Hematopoietic multipotent progenitor cell (in vitro differentiated cells): ENCODE measurements at regions not wholly inside any gene's neighbourhood (a gene's known extent, or its start where the extent isn't known, plus 50 kb on each side); places are given as distances from the start of the nearest gene placed in this dataset.

Experiments
- DNase-seq, 3 donors: peaks; one replicate each; pipeline ENCODE4 v3.0.0-alpha.2; 2011 to 2015; ENCODE audit warnings: low read depth in 2 of 3, low spot score in 2 of 3

- no peak for DNase-seq
Observed at GRCh38 chr1:65658122-65658521, 134.6 kb upstream of the PDE4B start.

- DNase-seq = no peak
Observed at GRCh38 chr1:65668368-65668767, 124.3 kb upstream of the PDE4B start.

DNA sequence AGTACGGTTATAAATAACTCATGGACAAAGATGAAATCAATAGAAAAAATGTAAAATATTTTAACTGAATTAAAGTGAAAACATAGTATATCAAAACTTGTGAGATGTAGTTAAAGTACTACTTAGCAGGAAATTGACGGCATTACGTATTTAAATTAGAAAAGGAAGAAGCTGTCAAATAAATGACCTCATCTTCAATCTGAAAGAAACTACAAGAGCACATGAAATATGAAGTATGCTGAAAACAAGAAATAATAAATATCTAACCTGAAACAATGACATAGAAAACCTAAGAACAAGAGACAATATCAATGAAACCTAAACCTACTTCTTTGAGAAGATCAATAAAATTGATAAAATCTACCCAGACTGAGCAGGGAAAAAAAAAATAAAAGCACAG is 122.2 kb upstream of the PDE4B start:
- DNase-seq = no peak

DNA sequence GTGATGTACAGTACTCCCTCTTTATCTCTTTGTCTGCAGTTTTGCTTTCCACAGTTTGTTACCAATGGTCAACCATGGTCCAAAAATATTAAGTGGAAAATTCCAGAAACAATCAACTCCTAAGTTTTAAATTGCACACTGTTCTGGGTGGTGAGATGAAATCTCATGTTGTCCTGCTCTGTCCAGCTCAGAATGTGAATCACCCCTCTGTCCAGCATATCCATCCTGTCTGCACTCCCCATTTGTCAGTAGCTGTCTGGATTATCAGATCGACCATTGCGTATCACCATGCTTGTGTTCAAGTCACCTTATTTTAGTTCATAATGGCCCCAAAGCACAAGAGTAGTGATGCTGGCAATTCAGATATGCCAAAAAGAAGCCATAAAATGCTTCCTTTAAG is 118.2 kb upstream of the PDE4B start:
- DNase-seq = no peak

DNA sequence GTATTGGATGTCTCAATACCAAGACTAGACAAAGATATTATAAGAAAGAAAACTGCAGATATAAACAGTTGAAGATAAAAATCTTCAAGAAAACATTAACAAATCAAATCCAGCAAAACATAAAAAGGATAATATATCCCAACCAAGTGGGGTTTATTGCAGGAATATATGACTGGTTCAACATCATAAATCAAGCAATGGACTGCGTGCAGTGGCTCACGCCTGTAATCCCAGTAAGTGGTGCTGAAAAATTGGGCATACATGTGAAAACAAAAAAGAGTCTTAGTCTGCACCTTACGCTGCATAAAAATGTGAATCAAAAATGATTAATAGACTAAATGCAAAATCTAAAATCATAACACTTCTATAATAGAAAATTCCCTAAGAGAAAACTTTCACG is 112.9 kb upstream of the PDE4B start:
- DNase-seq = no peak

GRCh38 chr1:65681096-65681495 is 111.6 kb upstream of the PDE4B start:
- DNase-seq = no peak

DNA sequence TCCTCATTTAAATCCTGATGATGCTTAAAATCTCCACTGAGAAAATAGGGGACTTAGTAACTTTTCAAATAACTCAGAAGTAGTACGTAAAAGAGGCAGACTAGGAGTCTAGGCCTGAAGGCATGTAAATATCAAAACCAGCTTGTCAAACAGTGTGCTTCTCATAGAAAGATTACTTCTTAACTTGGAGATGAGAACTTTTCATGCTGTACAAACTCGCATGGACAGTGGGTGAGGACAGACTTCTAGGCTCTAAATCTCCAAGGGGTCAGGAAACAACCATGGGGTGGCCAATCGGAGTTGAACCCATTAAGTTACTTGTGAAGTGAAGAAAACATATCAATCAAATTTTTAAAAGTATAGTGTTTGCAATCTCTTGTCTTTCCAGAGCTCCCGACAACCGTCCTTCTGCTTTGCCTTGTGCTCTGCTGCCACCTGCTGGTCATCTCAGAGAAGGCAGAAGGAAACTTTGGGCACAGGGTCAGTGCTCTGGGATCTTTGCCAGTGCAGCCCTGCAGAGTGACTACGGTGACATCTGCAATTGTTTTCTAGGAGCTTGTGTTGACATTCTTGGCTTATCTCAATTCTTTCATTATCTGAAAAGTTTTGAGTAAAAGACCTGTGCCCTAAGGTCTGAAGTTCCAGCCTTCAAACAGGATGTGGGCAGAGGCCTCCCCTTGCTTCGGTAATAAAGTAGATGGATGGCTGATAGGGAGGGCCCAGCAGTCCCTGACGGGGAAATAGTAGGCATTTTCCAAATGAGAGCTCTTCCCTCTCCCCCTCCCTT is 105.1 kb upstream of the PDE4B start:
- peak; percentile 44 to 83 (median 77) for DNase-seq

DNA sequence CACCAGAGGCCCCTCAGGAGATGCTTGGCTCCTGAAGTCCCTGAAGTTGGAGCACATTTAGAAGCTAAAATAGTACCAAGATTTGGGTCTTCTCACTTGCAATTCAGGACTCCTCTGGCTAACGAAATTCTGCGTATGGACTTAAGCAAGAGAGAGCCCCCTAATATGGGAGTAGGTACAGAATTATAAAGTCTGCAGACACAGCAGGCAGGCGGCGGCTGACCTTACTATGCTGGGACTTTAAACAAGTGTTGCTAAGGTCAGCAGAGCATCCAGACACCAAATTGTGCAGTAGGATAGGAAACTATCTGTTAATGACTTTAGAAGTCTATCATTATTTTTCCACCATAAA is 104.5 kb upstream of the PDE4B start:
- DNase-seq = no peak

DNA sequence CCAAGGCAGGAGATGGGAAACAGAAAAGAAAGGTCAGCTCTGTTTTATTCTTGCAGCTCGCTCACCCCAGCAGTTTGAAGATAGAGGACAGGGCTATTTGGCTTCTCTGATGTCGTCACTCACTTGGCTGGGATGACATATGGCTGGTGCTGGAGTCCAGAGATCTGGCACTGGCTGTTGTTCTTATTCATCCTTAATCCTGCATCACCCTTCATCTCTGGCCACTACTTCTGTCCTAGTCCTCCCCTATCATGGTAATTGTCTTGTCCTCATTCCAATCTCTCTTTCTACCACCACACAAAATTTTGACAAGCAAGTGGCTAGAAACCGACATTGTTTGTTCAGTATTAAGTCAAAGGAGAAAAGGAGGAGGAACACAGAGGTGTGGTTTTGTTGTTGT is 103.8 kb upstream of the PDE4B start:
- DNase-seq = no peak

- DNase-seq = peak in 1 of 3 donors; percentile 12
Observed at GRCh38 chr1:65691152-65691900, 101.4 kb upstream of the PDE4B start.

- no peak for DNase-seq
Observed at GRCh38 chr1:65691972-65692371, 100.7 kb upstream of the PDE4B start.

DNA sequence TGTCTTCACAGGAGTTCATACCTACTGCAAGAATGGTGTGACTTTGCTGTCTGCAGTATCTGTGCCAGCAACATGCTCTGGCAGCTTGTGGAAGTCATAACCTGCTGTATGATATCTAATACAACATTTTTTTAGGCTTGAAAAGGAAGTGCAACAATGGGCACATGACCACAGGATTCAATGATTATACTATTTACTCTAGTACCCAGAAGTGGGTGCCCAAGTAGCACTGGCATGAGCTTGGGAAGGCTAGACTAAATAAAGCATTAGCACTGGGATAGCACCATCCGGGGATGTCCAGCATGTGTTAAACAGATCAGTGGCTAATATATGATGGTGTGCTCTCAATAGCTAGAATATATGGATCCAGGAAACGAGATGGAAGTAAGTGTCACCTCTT is 98.6 kb upstream of the PDE4B start:
- DNase-seq = no peak

- no peak for DNase-seq
Observed at GRCh38 chr1:65694933-65695332, 97.8 kb upstream of the PDE4B start.

DNA sequence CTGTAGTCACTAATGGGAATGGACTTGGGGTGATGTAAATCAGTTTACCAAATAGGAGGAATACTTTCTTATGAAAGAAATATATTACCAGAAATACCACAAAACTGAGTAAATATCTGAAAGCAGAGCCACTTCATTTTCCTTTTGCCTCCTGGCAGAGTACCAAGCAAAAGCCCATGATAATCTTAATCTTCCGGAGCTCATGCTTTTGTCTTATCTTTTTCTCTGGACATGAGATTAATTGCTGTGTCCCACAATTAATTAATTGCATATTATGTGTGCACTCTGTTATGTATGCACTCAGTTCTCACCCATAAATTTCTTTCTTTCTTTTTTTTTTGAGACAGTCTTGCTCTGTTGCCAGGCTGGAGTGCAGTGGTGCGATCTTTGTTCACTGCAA is 94.1 kb upstream of the PDE4B start:
- DNase-seq = no peak

DNA sequence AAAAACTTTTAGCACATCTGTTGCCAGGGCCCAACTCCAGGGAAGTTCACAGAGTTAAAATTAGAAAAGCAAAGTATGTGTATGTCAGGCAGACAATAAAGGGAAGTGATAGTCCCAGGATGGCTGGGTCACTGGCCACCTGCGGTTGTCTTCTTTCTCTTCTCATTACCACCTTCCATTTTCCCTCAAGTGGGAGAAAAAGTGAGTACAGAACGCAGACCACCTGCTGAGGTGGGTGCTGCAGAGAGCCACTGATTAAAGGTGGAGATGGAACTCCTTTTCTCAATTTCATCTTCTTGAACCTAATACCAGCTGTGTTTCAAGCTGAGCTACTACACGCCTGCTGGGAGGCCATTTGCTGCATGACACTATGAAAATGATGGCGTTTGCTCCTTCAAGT is 88.8 kb upstream of the PDE4B start:
- DNase-seq = no peak

GRCh38 chr1:65704318-65704717 is 88.4 kb upstream of the PDE4B start:
- no peak for DNase-seq

DNA sequence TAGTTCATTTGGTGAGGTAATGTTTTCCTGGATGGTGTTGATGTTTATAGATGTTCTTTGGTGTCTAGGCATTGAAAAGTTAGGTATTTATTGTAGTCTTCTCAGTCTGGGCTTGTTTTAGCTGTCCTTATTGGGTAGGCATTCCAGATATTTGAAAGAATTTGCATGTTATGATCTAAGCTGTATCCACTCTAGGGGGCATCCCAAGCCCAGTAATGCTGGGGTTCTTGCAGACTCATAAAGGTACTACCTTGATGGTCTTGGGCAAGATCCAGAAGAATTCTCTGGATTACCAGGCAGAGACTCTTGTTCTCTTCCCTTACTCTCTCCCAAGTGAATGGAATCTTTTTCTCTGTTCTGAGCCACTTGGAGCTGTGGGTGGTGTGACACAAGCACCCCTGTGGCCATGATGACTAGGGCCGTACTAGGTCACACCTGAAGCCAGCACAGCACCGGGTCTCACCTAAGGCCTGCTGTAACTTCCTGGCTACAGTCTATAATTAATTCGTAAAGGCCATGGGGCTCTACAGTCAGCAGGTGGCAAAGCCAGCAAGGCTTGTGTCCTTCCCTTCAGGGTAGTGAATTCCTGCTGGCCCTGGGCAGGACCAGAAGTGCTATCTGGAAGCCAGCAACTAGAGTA is 74.8 kb upstream of the PDE4B start:
- DNase-seq = no peak

DNA sequence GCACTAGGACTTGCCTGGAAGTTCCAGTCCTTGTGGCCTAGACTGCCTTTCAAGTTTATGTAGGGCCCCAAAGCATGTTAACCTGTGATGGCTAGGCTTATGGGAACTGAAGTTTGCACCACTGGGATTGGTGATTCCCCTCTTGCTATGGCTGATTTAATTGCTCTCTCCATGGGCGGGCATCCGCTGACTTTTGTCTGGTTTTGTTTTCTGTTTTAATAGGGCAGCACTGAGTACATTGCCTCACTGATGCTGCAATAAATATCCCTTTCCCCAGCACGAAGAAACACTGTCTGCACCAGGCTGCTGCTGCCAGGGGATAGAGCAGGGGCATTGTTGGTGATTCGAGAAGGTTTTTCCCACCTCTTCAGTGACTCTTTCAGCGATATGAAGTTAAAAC is 73.3 kb upstream of the PDE4B start:
- DNase-seq = no peak

GRCh38 chr1:65722461-65722860 is 70.2 kb upstream of the PDE4B start:
- no peak for DNase-seq

GRCh38 chr1:65724151-65724550 is 68.5 kb upstream of the PDE4B start:
- DNase-seq = no peak

DNA sequence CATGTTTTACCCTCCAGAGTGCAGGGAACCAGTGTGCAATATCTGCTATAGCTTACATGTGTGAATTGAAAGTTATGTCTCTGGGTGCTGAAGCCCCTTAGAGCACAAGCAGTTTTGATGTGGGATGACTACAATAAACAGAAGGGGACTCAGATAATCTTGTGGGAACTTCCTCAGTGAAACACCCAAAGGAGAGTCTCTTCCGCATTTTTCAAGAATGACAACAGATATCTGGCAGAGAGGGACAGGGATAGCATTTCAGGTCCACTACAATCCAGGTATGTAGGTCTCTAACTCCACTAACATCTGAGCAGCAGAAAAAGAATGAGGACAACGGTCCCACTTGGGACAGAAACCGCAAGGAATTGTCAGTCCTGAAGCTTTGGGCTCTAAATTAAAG is 67.6 kb upstream of the PDE4B start:
- no peak for DNase-seq

DNA sequence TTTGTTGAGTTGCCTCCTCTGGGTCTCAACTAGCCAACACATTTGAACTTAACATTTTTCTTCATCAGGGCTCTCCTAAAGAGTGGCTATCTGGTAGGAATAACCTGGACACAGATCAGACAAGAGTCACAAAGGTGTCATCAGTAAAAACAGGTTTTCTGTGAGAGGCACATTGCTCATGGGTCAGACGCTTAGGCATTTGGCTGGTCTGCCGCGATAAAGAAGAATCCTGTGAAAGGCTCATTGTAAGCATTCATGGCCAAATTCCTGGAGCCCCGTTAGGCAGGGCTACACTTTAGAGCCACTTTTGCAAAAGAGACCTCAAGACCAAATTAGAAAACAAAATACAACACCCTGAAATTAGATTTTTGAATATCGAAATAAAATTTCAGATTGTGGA is 64.2 kb upstream of the PDE4B start:
- no peak for DNase-seq
